Activated CD8-positive, alpha-beta memory T cell treated with anti-CD3 and anti-CD28 coated beads for 24 hours (primary cell): ENCODE measurements at regions not wholly inside any gene's neighbourhood (a gene's known extent, or its start where the extent isn't known, plus 50 kb on each side); places are given as distances from the start of the nearest gene placed in this dataset.

Experiments used
- DNase-seq: peaks from one replicate; pipeline ENCODE4 v3.0.0-alpha.2; 2020

GRCh38 chr12:124503305-124503704 lies 64.1 kb downstream of the NCOR2 start:
- DNase-seq, result no peak

GRCh38 chr12:124502379-124502778 lies 65.0 kb downstream of the NCOR2 start:
- no peak for DNase-seq

GRCh38 chr12:124501827-124502226 lies 65.6 kb downstream of the NCOR2 start:
- DNase-seq, result no peak

GRCh38 chr12:124501112-124501561 lies 66.3 kb downstream of the NCOR2 start:
- DNase-seq, result no peak

GRCh38 chr12:124499898-124500244 lies 67.5 kb downstream of the NCOR2 start:
- no peak for DNase-seq

GRCh38 chr12:124499190-124499753 lies 68.1 kb downstream of the NCOR2 start:
- DNase-seq, result no peak

- DNase-seq, result no peak
Measured at GRCh38 chr12:124498275-124499189, 68.9 kb downstream of the NCOR2 start.

GRCh38 chr12:124497658-124498057 lies 69.8 kb downstream of the NCOR2 start:
- DNase-seq, result no peak

- DNase-seq, result no peak
Measured at GRCh38 chr12:124497039-124497438, 70.4 kb downstream of the NCOR2 start.

GRCh38 chr12:124496584-124496983 lies 70.8 kb downstream of the NCOR2 start:
- no peak for DNase-seq

GRCh38 chr12:124495194-124495983 lies 72.0 kb downstream of the NCOR2 start:
- no peak for DNase-seq

- no peak for DNase-seq
Measured at GRCh38 chr12:124494751-124495129, 72.7 kb downstream of the NCOR2 start.

- DNase-seq, result peak; percentile 81
Measured at GRCh38 chr12:124493809-124494750, 73.3 kb downstream of the NCOR2 start.

GRCh38 chr12:124492879-124493808 lies 74.3 kb downstream of the NCOR2 start:
- no peak for DNase-seq

- DNase-seq, result no peak
Measured at GRCh38 chr12:124491856-124492420, 75.5 kb downstream of the NCOR2 start.

GRCh38 chr12:124491310-124491709 lies 76.1 kb downstream of the NCOR2 start:
- DNase-seq, result no peak

GRCh38 chr12:124490584-124491305 lies 76.7 kb downstream of the NCOR2 start:
- no peak for DNase-seq

- DNase-seq, result no peak
Measured at GRCh38 chr12:124489915-124490583, 77.4 kb downstream of the NCOR2 start.

- no peak for DNase-seq
Measured at GRCh38 chr12:124489220-124489619, 78.2 kb downstream of the NCOR2 start.

- DNase-seq, result no peak
Measured at GRCh38 chr12:124488520-124488919, 78.9 kb downstream of the NCOR2 start.
